ENCODE measurements at regions not wholly inside any gene's neighbourhood (a gene's known extent, or its start where the extent isn't known, plus 50 kb on each side); places are given as distances from the start of the nearest gene placed in this dataset.
A peak's percentile ranks its signal among the peaks of the same experiment; 100 is the strongest.

- TF ChIP-seq POLR2A (IDR thresholded peaks at IDR 0.05) (no peak), CTCF (IDR thresholded peaks at IDR 0.05) (peak in 2 of 3 experiments; percentile 26 to 42)
Measured at GRCh38 chr2:223692191-223692947, 90.2 kb upstream of the SCG2 start.

Measured in vagina (tissue), 2 donors.